ENCODE measurements at regions not wholly inside any gene's neighbourhood (a gene's known extent, or its start where the extent isn't known, plus 50 kb on each side); places are given as distances from the start of the nearest gene placed in this dataset.

- TF ChIP-seq POLR2AphosphoS5 (IDR thresholded peaks at IDR 0.05; ENCODE audit: low read depth) (no peak), CTCF (IDR thresholded peaks at IDR 0.05; ENCODE audit: insufficient read depth, low read length) (no peak)
Observed at GRCh38 chr11:91528965-91529364, 695.7 kb upstream of the FAT3 start.
